HG03139 (cell line): ENCODE measurements at regions not wholly inside any gene's neighbourhood (a gene's known extent, or its start where the extent isn't known, plus 50 kb on each side); places are given as distances from the start of the nearest gene placed in this dataset.

ENCODE experiments used
- ATAC-seq: cut with Tn5 transposase; IDR thresholded peaks from one replicate; pipeline ENCODE4 v1.9.1; 2021; ENCODE audit not compliant: unreplicated experiment

DNA sequence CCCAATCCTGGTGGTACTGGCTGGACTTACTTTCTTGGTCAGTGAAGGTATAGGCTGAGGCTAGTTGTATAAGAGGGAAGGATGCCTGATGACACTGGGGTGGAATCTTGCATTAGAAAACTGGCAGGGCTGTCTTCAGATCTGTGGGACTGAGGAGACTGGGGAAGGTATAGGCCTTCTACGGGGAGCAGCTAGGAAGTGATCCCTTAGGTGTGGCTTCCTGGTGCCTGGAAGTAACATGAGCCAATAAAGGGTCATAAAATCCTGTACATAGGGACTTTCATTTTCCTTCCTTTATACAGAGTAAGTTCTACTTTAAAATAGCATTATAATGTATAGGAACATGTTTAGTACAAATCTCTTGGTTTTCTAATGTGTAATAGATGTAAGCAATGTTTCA lies 716.8 kb downstream of the LRFN5 start:
- ATAC-seq: no peak

DNA sequence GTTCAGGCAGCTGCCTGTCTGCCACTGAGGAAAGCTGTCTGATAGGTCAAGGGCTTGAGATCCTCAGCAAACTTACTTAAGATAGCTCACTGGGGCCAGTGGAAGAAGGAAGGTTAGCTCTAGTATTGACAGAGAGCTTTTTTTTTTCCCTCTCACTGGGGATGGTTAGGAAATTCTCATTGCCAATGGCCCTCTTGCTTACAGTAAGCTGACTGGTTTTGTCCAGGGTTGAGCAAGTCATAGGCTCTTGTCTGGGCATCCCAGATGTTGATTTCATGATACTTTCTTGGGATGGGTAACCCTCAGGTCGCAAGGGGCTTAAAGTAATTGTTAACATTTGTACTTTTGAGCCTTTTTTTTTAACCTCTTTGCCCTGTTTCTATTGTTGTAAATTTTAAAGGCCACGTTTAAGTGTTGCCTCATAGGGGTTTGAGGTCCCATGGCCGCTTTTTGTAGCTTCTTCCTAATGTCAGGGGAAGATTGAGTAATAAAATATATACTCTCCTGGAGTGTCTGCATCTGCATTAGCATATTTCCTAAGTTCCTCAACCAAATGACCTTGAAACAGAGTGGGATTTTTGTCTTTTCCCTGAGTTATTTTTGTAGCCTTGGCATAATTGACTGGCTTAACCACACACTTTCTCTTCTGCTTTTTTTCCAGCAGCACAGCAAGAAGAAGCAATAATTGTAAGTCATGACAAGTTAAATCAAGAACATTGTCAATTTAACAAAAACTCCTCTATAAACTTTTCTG lies 716.0 kb downstream of the LRFN5 start:
- no peak for ATAC-seq

DNA sequence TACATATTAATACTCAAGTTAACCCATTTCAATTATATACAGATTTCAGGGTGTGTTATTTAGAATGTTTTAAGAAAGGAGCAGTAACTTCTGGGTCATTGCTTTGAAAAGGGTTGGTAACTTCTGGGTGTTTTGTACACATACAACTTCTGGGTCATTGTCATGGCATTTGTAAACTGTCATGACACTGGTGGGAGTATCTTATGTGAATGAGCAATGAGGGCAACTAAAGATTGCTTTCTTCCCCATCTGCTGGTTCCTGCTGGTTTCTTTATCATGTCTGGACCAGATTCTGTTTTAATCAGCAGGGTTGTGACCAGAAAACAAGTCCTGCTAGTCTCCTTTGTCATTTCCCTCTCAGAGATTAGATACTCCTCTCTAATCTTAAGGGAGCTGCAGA lies 713.3 kb downstream of the LRFN5 start:
- ATAC-seq: no peak

DNA sequence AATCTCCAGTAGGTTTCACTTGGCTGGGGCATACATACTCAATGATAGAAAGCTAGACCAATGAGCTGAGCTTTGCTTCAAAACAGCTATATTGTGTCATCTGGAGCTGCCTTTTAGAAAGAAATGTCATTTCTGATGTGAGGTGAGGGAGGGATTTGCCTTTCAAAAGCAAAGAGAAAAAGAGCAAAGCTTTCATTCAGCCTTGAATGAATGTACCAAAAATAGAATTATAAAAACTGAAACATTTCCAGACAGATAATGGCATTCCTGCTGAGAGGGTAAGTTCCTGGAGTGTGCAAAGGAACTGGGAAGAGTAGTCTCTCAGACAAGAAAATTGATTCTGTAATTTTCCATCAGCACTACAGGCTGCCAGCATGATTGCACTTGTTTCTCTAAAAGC lies 710.0 kb downstream of the LRFN5 start:
- no peak for ATAC-seq

DNA sequence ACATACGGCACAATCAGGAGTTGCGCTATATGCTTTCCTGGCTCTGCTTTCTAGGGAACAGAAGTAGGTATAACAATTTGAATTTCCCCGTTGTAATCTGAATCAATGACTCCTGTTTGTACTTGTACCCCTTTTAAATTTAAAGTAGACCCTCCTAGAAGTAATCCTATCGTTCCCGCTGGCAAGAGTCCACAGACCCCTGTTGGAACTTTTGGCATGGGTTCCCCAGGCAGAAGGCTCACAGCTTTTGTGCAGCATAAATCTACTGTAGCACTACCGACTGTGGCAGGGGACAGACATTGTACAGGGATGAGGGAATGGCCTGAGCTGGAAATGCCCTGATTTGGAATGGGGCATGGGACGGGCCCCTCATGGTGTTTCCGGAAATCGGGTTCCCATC lies 705.2 kb downstream of the LRFN5 start:
- ATAC-seq: no peak

DNA sequence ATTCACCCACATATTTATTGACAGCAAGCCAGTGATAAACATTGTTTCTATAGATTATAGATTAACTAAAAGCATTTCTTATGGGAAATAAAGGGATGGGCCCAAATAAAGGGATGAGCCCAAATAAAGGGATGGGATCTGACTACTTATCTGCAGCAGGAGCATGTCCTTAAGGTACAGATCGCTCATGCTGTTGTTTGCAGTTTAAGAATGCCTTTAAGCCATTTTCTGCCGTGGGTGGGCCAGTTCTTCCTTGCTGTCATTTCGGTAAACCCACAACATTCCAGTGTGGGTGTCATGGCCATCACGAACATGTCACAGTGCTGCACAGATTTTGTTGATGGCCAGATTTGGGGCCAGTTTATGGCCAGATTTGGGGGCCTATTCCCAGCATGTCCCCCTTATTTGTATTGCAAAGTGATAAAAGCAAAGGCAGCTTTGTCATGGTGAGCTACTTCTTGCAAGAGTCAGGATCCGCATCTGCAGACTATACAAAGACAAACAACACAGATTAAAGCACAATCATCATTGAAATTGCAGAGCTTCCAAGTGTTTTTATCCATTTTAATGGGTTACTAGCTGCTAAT lies 700.7 kb downstream of the LRFN5 start:
- ATAC-seq: no peak

DNA sequence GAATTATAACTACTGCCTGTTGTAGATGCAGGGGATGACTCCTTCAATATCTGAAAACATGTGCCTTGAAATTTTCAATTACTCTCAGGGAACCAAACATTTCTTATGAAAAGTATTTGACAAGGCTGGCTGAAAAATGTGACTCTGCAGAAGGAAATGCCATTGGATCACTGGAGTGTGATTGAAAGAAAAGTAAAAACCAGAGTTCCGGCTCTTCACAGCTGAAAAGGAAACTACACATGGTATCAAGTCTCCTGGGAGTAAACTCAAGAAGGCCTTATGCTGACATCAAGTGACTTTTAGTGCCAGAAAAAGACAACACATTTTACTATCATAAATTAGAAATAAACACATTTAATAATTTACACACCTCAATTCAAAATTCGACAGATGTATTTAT lies 693.0 kb downstream of the LRFN5 start:
- ATAC-seq: peak; percentile 98

DNA sequence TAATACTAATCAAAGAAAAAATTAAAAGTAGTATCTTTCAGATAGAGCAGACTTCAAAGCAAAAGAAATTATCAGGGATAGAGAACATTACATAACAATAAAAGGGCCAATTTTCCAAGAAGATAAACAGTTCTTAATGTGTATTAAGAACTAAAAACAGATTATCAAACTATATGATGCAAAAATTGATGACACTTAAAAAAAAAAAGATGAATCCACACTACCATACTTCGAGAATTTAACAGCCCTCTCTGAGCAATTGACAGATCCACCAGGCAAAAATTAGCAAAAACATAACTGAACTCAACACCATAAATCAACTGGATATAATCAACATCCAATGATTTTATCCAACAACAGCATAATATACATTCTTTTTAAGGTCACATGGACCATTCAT lies 686.5 kb downstream of the LRFN5 start:
- ATAC-seq: no peak

DNA sequence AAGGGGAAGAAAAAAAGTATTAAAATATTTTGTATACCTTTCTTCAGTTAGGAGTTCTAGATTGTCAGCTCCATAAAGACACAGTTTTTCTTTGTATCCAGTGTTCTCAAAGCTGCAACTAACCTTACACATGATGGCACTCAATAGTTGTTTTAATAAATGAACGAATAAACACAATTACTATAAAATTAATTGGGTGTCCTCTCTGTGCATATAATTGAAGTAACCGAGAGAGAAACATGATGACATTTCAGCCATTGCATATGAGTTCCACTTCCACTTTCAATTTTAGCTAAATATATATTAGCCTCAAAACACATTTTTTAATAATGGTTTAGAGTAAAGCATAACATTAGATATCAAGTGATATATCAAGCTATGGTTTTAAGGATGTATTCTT lies 671.2 kb downstream of the LRFN5 start:
- ATAC-seq: no peak

DNA sequence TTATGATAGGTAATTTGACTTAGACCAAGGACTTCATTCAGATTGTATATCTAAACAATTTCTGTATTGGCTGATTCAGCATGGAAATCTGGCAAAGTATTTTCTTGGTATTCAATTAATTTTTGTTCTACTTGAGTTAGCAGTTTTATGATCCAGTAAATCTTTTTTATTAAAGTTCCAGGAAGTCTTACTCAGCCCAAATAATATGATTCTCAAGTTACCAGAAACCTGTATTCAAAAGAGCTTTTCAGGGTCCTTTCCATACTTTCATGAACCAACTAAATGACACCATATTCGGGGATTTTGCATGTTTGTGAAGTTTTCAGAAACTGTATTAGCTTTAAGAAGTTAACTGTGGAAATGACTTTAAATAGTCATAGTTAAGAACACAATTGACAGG lies 662.6 kb downstream of the LRFN5 start:
- no peak for ATAC-seq

DNA sequence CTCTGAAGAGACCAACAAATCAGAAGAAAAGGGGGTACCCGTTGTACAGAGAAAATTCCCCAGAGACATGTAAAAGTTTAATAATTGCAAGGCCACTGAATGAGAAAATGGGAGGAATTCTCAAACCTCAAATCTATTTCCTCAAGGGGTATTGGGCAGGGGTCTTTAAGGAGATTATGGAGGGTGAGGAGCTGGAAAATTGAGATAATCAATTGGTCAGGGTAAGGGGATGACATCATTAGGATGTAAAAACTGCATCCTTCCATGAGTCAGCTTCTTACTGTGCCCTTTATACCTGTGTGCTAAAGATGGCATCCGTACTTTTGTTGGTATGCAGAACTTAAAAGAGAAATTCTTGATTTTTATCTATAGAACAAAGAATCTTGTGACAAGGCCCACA lies 641.5 kb downstream of the LRFN5 start:
- ATAC-seq: no peak

DNA sequence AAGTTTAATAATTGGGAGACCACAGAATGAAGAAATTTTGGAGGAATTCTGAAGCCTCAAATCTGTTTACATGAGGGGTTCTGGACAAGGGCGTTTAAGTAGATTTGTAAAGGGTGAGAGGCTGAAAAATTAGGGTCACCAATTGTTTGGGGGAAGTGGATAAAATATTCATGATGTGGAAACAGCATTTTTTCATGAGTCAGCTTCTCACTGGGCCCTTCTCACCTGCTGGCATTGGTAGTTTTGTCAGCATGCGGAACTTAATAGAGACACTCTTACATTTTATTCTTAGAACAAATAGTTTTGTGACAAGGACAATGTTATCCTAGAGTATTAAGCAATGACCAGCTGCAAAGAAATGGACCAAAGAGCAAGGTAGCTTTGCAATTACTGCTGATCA lies 634.4 kb downstream of the LRFN5 start:
- no peak for ATAC-seq

DNA sequence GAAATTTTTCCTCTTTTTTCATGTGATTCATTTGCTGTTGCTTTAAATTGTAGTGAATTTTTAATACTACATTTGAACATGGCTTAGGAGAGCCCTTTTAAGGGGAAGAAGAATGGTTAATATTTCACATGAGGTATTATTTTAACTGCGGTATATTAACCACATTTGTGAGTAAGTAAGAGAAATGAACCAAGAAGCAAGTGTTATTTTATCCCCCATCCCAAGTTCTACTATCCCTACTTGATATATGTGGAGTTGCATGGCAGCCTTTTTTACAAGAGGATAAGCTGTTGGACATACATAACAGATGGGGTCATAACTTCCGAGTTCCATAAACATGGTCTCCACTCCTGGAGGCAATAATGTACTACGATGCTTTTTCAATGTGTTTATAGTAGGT lies 623.3 kb downstream of the LRFN5 start:
- no peak for ATAC-seq

DNA sequence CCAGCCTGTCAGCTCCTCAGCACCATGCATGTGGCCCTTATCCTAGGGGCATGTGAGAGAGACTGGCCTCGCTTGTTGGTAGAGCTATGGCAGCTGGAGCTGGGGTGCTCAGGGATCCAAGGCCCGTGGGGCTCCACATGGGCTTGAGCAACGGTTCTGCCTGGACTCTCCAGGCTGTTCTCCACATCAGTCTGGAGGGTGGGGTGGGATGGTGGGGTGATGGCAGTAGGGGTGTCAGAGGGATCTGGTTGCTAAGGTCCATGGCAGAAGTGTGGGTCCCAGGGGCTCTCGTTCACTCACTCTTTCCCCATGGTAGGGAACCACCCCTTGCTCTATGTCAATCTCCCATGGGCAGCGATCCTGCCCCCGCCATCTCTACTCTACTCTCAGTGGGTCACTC lies 622.6 kb downstream of the LRFN5 start:
- ATAC-seq: no peak

DNA sequence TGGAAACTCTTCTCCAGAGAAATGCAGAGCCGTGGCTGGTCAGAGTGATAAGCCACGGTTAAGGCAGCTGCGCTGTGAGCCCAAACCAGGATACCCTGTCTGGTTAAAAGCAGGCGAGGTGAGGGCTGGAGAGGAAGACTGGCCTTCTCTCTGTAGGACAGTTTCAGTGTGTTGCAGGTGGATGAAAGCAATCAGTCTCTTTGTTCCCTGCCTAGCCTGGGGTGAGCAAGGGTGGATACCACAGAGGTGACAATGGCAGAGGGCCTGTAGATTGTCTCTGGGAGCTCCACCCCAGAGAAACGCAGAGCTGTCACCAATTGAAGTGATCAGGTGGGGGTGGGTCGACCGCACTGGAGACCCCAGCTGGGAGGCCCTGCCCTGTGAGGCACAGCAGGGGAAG lies 621.9 kb downstream of the LRFN5 start:
- ATAC-seq: no peak

DNA sequence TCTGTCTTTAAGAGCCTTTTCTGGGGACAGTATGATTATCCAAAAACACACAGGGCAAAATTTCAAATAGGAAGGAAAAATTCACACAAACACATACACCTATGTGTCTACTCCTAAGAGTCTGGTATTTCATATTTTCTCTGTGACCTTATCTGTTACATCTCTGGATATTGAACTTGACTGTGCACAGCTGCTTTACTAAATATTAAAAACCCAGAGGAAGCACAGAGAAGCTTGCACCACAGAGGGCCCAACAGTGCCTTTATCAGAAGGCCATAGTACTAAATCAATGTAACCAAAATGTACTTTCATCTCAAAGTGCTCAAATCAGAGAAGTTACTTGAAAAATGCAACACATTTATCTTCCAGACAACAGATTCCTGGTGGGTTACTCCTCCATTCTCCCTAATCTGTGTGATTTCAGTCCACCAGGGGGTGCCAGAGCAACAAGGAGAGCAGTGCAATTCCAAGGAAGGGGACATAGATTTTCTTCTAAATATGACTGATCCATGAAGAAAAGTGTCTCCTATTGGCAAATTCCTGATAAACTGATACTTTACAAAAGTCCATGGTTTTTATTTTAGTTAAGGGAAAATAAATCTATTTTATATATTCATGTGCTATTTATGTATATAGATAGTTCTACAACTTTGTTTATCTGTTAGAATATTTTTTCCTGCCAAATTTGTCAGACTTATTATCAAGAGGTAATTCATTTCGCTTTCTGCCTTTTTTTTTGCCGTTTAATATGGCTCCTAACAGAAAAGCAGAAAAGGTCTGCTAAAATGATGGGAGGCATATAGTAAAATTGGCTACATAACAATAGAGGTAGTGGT lies 617.6 kb downstream of the LRFN5 start:
- ATAC-seq: no peak

DNA sequence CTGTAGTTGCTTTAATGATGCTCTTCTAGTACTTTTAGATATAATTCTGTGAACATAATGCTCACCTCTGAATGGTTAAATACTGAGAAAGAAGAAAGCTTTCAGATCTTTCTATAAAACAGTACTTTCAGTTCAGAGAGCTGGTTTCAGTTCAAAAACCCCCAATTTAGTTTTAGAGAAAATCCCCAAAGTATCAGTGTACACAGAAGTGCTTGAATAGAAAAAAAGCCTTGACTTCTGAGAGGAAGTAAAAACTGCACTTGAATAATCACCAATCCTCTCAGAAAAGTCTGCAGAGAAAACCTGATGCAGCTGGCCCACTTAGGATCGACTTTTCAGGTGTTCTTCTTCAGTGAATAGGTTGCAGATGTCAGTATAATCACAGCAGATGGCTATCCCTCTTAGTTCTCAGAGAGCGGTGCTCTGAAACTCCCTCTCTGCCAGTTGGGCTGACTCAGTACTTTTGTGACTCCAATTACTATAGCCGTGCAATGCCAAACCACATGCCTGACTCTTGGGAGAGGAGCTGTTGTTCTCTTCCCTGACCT lies 616.3 kb downstream of the LRFN5 start:
- ATAC-seq: peak; percentile 86

DNA sequence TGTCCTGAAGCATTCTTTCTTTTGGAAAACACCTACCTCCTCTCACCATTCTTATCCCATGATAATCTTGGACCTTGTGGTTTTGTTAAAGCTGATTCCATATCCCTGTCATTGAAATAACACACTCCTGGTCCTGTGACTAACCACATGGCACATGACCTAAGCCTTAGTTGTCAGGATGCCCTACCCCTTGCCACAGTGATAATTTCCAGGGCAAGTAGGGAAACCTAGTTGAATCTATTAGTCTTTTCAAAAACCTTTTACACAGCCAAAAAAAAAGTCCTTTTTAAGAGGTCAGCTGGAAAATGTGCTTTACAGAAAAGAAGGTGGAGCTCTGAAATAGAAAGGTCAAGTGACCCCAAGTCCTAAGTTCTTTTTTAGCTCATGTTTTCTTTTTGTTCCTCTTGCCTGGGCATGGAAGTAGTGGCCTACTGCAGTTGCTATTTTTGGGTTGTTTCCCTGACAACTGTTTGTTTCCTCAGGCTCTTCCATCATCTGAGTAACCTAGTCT lies 608.4 kb downstream of the LRFN5 start:
- no peak for ATAC-seq

DNA sequence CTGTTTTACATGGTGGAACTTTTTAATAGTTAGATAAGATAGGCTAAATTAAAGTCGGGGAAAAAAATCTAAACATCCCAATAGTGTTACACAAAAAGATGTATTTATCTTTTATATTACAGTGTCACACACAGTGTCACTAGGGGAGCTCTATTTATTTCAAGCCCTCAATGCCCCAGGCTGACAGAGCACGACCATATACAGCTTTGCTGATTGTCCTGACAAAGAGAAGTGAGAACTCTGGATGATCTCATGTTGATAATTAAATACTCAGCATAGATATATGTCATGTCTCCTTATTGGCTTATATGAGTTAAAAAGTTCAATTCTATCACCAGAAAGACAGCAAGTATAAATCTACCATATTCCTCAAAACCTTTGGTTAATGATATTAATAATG lies 594.3 kb downstream of the LRFN5 start:
- no peak for ATAC-seq

DNA sequence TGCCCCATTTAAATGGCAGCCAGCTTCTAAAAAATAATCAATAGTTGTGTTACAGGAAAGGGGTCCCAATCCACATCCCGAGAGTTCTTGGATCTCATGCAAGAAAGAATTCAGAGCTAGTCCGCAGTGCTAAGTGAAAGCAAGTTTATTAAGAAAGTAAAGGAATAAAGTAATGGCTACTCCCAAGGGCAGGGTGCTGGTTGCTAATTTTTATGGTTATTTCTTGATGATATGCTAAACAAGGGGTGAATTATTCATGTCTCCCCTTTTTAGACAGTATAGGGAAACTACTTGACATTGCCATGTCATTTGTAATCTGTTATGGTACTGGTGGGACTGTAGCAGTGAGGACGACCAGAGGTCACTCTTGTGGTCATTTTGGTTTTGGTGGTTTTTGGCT lies 591.3 kb downstream of the LRFN5 start:
- no peak for ATAC-seq

DNA sequence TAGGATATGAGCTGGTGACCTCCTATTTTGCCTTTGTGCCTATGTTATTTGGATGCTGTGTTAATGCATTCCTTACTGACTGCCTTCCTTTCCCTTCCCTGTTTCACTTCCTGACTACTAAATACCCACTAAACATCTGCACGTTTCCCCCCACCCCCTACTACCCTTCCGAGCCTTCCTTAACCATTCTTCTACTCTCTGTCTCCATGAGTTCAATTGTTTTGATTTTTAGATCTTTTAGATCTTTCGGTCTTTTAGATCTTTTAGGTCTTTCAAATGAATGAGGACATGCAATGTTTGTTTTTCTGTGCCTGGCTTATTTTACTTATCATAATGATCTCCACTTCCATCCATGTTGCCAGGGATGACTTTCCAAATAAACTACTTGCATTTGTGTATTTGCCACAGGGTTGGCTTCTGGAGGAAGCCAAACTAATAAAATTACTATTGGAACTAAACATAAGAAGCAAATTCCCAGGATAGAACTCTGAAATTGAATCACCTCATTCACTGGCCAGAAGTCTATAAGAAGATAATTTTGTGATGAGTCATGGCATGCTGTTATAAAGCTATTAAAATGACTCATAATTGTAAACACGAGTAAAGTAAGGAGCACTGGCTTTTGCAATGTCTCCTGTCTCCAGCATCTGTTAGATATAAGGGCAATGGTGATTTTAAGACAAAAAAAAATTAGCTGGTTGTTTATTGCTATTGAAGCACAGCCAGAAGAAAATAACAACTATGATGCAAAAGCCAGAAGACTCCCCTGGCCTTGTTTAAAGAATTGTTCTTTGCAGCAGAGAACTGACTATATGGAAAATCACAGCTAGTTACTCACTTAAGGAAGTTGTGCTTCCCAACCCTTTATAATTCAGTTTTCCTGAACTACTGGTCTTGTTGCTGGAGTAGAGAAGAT lies 586.3 kb downstream of the LRFN5 start:
- no peak for ATAC-seq
